ENCODE measurements at regions not wholly inside any gene's neighbourhood (a gene's known extent, or its start where the extent isn't known, plus 50 kb on each side); places are given as distances from the start of the nearest gene placed in this dataset.

DNA sequence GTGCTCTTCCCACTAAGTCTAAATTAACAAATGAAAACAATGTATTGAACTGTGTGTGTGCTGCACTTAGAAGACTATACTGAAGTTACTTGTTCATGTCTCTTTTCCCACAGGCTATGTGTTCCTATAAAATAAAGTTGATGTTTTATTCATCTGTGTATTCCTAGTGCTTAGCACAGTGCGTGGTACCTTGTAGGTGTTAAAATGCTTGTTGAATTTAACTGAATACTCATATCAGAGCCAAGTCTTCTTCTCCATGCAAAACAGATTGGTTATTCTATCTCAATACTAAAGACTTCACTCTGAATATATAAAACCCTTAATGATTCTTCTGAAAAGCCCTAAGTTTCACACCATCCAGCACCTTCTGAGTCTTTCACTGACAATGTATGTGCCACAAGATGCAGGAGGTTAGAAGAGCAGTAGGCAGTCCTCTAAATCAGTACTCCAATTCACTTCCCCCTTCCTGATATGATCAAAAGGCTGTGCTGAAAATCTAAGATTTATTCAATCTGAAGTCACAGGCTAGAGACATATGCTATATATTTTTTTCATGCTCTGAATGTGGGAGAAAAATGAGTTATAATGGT lies 231.7 kb upstream of the CCDC150 start:
- peaks cover 18% of the 10 kb centered on the region for H3K27me3 Mint-ChIP-seq
- H3K4me3 Mint-ChIP-seq = no peak overlapping the region
- no peak for DNase-seq
- no peaks in the 10 kb centered on the region for H3K4me1 Mint-ChIP-seq
- H3K9me3 Mint-ChIP-seq = no peaks in the 10 kb centered on the region
- CTCF ChIA-PET = interaction anchor here (1.8 kb wide), 1 partner anchor 15 kb away, joined by 4 read pairs; no protein-coding TSS in a partner anchor
- no peak overlapping the region for H3K27ac Mint-ChIP-seq
- no peaks in the 10 kb centered on the region for H3K36me3 Mint-ChIP-seq (ENCODE audit: low read depth)
- POLR2A ChIA-PET = no interaction called here

DNA sequence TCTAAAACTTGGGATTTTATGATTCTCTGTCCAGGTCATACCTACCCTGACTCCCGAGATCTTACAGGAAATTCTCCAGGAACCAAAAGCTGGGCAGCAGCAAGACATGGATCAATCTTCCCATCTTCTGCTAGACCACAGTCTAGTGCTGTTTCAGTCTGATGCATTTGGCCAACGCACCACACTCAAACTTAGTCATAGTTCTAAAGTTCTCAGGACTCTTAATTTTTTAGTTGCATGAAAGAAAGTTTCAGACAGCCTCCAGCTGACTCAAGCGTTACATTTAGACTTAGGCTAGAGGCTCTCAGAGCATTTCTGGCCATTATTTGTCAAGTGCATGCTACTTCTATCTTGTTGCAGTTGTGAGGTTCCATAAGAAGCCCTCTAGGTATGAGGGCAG lies 230.1 kb upstream of the CCDC150 start:
- no peak for DNase-seq
- no peak overlapping the region for H3K4me3 Mint-ChIP-seq
- no peaks in the 10 kb centered on the region for H3K36me3 Mint-ChIP-seq (ENCODE audit: low read depth)
- H3K27ac Mint-ChIP-seq = no peak overlapping the region
- peaks cover 18% of the 10 kb centered on the region for H3K27me3 Mint-ChIP-seq
- CTCF ChIA-PET = interaction anchor here (1.8 kb wide), 1 partner anchor 13 kb away, joined by 4 read pairs; no protein-coding TSS in a partner anchor
- H3K4me1 Mint-ChIP-seq = no peaks in the 10 kb centered on the region
- H3K9me3 Mint-ChIP-seq = no peaks in the 10 kb centered on the region
- POLR2A ChIA-PET = no interaction called here

DNA sequence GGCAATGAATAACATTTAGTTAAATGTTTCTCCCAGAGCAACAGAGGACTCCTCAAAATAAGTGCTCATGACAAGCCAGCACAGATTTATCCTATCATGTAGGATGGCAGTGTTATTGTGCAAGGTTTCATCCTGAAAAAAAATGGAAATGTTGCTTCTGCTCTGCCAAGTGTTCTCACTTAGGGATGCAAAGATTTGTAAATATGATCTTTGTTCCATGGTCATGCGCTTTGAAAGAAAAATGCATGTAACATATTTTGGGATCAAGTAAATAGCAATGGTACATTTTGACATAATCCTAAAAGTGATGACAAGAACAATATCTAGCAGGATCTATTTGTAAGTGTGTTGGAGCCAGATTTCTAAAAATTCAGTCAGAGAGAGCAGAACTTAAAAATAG lies 229.5 kb upstream of the CCDC150 start:
- CTCF ChIA-PET = no interaction called here
- H3K27ac Mint-ChIP-seq = no peak overlapping the region
- no peaks in the 10 kb centered on the region for H3K9me3 Mint-ChIP-seq
- H3K36me3 Mint-ChIP-seq (ENCODE audit: low read depth) = no peaks in the 10 kb centered on the region
- H3K27me3 Mint-ChIP-seq = peaks cover 18% of the 10 kb centered on the region
- DNase-seq = no peak
- POLR2A ChIA-PET = no interaction called here
- H3K4me3 Mint-ChIP-seq = no peak overlapping the region
- H3K4me1 Mint-ChIP-seq = peaks cover 2% of the 10 kb centered on the region

DNA sequence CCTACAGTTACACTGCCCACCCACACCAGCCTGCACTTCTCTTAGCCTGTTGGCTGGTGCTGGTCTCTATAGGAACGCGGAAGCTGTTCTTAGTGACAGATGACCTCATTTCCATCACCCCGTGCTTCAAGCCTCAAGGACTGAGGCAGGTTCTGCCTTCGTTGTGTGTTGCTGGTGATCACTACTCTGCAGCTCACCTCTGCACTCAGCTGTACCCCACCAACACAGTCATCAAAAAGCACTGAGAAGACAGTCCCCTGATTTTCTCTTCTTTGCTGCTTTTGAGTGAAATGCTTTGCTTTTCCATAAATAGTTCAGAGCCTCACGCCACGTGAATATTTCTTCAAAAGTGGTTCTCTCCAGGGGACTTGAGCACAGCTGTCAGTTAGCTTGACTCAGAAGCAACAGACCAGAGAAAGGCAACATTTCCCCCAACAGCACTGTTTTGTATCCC lies 225.7 kb upstream of the CCDC150 start:
- DNase-seq = no peak
- no peak overlapping the region for H3K27ac Mint-ChIP-seq
- no peaks in the 10 kb centered on the region for H3K9me3 Mint-ChIP-seq
- peaks cover 13% of the 10 kb centered on the region for H3K27me3 Mint-ChIP-seq
- H3K4me3 Mint-ChIP-seq = no peak overlapping the region
- H3K36me3 Mint-ChIP-seq (ENCODE audit: low read depth) = peaks cover 4% of the 10 kb centered on the region
- CTCF ChIA-PET = interaction anchor here (0.7 to 1.3 kb wide), 3 partner anchors 17 to 40 kb away, joined by 3 to 4 read pairs (median 3); no protein-coding TSS in a partner anchor
- peaks cover 10% of the 10 kb centered on the region for H3K4me1 Mint-ChIP-seq
- POLR2A ChIA-PET = no interaction called here

DNA sequence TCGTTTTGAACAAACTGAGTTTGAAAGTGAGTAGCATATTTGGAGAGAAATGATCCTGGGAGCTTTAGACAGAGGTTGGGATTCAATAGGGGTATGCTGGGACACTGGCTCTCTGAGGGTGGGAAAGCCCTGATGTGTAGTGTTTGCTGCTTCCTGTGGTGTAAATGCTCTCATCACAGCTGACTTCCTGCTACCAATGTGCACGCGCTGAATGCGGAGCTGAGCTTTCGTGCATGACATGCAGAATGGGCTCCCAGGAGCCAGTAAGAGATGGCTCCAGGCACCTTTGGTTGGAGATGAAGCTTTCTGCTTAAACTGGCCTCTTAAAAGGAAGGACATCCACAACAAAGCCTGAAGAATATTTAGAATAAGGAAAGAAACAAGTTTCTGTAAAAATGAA lies 224.1 kb upstream of the CCDC150 start:
- CTCF ChIA-PET = no interaction called here
- POLR2A ChIA-PET = no interaction called here

DNA sequence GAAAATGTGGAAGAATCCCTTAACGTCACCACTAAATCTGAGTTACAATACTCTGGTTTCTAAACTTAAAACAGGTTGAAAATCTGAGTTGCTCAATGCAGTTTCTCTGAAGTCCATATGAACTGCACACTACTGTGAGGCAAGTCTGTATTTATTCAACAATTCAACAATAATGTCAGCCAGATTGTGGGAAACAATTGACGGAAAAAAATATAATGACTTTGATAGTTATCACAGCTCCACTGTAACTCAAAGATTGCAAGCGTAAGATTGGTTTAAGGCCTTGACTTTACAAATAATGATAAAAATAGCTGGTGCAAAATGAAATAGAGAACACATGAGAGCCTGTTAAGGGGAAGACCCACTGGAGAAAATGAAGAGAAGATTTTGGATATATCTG lies 219.4 kb upstream of the CCDC150 start:
- POLR2A ChIA-PET = no interaction called here
- H3K4me3 Mint-ChIP-seq = no peak overlapping the region

More for the DNA sequence above, 224.1 kb upstream of the CCDC150 start:
- H3K27ac Mint-ChIP-seq = peak overlapping the region; percentile 48
- H3K36me3 Mint-ChIP-seq (ENCODE audit: low read depth) = peaks cover 4% of the 10 kb centered on the region
- peaks cover 10% of the 10 kb centered on the region for H3K4me1 Mint-ChIP-seq
- H3K9me3 Mint-ChIP-seq = no peaks in the 10 kb centered on the region
- H3K27me3 Mint-ChIP-seq = peaks cover 19% of the 10 kb centered on the region
- peak; percentile 12 for DNase-seq
- H3K4me3 Mint-ChIP-seq = no peak overlapping the region

DNA sequence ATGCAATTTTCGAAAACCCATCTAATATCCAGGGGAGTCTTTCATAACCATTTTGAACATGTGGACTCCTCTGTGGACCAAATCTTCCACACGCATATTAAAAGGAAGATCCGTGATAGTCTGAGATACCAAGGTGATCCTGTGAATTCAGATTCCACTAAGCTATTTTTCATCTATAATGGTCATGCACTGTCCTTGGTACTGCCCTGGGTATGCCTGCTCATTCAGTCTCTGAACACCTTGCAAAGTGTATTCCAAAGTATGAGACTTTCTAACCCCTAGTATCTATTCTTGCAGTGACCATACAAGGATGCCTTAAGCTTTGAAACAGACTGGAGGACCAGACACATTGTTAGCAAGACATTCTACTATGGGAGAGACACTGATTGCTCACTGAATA lies 217.6 kb upstream of the CCDC150 start:
- ChIA-PET CTCF (interaction anchor here (1.2 kb wide), 1 partner anchor 13 kb away, joined by 4 read pairs; no protein-coding TSS in a partner anchor), POLR2A (no interaction called here)
- H3K9me3 Mint-ChIP-seq = no peaks in the 10 kb centered on the region
- no peaks in the 10 kb centered on the region for H3K36me3 Mint-ChIP-seq (ENCODE audit: low read depth)
- H3K4me3 Mint-ChIP-seq = no peak overlapping the region
- no peak for DNase-seq
- peaks cover 19% of the 10 kb centered on the region for H3K27me3 Mint-ChIP-seq
- no peaks in the 10 kb centered on the region for H3K4me1 Mint-ChIP-seq
- no peak overlapping the region for H3K27ac Mint-ChIP-seq

More for the DNA sequence above, 219.4 kb upstream of the CCDC150 start:
- Mint-ChIP-seq H3K4me1 (peaks cover 6% of the 10 kb centered on the region), H3K27me3 (peaks cover 21% of the 10 kb centered on the region), H3K36me3 (ENCODE audit: low read depth) (peaks cover 4% of the 10 kb centered on the region), H3K9me3 (no peaks in the 10 kb centered on the region), H3K27ac (no peak overlapping the region)
- DNase-seq = no peak
- CTCF ChIA-PET = interaction anchor here (0.6 kb wide), 2 partner anchors 33 to 154 kb away, joined by 3 read pairs; no protein-coding TSS in a partner anchor

DNA sequence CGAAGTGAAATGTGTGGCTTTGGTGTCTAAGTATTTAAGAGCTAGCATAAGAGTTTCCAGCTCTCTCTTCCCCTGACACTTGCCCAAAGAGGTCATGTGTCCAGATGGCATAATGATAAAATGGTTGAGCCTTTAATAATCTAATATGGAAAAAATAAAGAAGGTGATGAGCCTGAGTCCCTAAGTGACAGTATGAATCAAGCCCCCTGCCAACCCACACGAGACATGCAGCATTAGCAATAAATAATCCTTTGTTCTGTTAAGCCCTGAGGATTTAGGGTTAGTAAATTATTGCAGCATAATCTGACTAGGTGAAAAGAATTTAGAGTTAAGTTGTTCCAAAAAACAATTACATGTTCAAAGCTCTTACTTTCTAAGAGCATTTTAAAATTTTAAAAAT lies 217.2 kb upstream of the CCDC150 start:
- Mint-ChIP-seq H3K27ac (no peak overlapping the region), H3K4me3 (no peak overlapping the region), H3K9me3 (no peaks in the 10 kb centered on the region), H3K4me1 (no peaks in the 10 kb centered on the region), H3K36me3 (ENCODE audit: low read depth) (no peaks in the 10 kb centered on the region), H3K27me3 (peaks cover 19% of the 10 kb centered on the region)
- no peak for DNase-seq
- ChIA-PET CTCF (interaction anchor here (1.2 kb wide), 1 partner anchor 14 kb away, joined by 4 read pairs; no protein-coding TSS in a partner anchor), POLR2A (no interaction called here)

DNA sequence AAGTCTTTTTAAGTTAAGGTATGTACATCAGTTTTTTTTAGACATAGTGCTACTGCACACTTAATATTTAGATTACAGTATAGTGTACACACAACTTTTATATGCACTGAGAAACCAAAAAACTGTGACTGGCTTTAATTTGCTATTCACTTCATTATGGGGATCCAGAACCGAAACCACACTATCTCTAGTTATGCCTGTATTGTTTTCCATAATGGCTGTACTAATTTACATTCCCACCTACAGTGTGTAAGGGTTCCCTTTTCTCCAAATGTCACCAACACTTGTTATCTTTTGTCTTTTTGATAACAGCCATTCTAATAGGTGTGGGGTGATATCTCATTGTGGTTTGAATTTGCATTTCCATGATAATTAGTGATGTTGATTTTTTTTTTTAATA lies 213.4 kb upstream of the CCDC150 start:
- no peak for DNase-seq
- POLR2A ChIA-PET = no interaction called here
- Mint-ChIP-seq H3K27ac (no peak overlapping the region), H3K4me1 (peaks cover 7% of the 10 kb centered on the region), H3K9me3 (no peaks in the 10 kb centered on the region), H3K27me3 (peaks cover 9% of the 10 kb centered on the region), H3K4me3 (no peak overlapping the region), H3K36me3 (ENCODE audit: low read depth) (no peaks in the 10 kb centered on the region)
- CTCF ChIA-PET = interaction anchor here (1.1 kb wide), 1 partner anchor 89 kb away, joined by 4 read pairs; no protein-coding TSS in a partner anchor

DNA sequence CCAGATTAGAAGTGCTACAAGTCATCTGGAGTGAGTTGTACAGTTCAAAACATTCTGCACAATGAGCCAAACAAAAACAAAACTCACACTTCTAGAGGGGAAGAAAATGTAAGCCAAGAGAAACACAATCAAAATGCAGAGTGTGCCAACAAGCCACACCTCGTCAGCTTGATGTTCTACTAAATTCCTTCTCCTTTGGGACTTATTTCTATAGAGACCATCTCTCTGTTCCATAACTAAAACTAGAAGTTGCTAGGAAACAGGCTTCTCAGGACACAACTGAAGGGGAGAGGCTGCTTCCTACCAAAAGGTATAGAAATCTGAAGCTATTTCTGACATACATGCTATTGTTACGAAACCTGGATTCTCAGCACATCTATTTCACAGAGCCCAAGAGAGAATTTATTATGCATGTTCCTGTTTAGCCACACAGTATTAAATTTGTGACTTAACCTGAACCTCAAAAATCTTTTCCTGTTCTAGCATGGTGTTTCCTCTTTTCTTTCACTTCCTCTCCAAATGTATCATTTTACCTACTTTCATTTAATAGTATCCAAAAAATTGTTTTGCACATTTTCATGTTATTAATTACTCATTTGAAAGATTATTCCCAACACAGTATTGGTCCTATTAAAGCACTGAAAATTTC lies 211.4 kb upstream of the CCDC150 start:
- no peak overlapping the region for H3K4me3 Mint-ChIP-seq
- no peak for DNase-seq
- CTCF ChIA-PET = no interaction called here
- no peaks in the 10 kb centered on the region for H3K9me3 Mint-ChIP-seq
- H3K27ac Mint-ChIP-seq = no peak overlapping the region
- H3K36me3 Mint-ChIP-seq (ENCODE audit: low read depth) = no peaks in the 10 kb centered on the region
- peaks cover 7% of the 10 kb centered on the region for H3K4me1 Mint-ChIP-seq
- POLR2A ChIA-PET = no interaction called here
- H3K27me3 Mint-ChIP-seq = peaks cover 8% of the 10 kb centered on the region

DNA sequence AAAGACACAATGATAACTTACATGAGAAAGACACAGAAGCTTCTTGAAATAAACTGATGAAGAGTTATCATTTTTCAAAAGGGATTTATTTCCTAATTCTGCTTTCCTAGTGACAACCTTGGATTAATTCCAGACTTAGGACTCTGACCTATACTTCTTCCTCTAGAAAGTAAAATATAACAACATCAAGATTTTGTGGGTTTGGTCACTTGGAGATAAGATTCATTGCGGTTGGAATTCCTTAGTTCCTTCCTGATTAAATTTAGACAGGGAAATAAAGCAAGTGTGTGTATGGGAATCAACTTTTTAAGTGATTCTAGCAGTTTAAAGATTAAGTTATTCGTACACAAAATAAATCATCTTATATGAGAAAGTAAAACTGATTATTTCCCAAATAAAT lies 208.4 kb upstream of the CCDC150 start:
- H3K27ac Mint-ChIP-seq = no peak overlapping the region
- ChIA-PET CTCF (no interaction called here), POLR2A (no interaction called here)
- no peaks in the 10 kb centered on the region for H3K36me3 Mint-ChIP-seq (ENCODE audit: low read depth)
- no peak for DNase-seq
- H3K4me1 Mint-ChIP-seq = peaks cover 7% of the 10 kb centered on the region
- H3K27me3 Mint-ChIP-seq = peaks cover 8% of the 10 kb centered on the region
- H3K9me3 Mint-ChIP-seq = no peaks in the 10 kb centered on the region
- H3K4me3 Mint-ChIP-seq = no peak overlapping the region

DNA sequence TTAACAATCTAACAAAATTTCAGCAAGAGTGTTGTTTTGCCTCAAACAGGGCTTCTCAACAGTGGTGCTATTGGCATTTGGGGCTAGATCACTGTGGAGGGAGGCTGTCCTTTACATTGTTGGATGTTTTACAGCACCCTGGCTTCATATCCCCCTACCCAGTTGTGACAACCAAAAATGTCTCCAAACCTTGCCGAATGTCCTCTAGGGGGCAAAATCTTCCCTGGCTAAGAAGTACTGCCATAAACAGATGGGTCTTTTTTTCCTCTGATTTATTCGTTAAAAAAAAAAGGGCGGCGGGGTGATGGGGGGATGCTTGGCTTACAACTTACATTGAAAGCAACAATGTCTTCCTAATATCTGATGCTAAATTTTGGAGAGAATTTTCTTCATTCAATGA lies 207.6 kb upstream of the CCDC150 start:
- no peak overlapping the region for H3K27ac Mint-ChIP-seq
- ChIA-PET CTCF (interaction anchor here (0.7 kb wide), 1 partner anchor 112 kb away, joined by 3 read pairs; no protein-coding TSS in a partner anchor), POLR2A (no interaction called here)
- peaks cover 8% of the 10 kb centered on the region for H3K27me3 Mint-ChIP-seq
- no peaks in the 10 kb centered on the region for H3K9me3 Mint-ChIP-seq
- no peaks in the 10 kb centered on the region for H3K36me3 Mint-ChIP-seq (ENCODE audit: low read depth)
- DNase-seq = no peak
- H3K4me3 Mint-ChIP-seq = no peak overlapping the region
- peaks cover 7% of the 10 kb centered on the region for H3K4me1 Mint-ChIP-seq

DNA sequence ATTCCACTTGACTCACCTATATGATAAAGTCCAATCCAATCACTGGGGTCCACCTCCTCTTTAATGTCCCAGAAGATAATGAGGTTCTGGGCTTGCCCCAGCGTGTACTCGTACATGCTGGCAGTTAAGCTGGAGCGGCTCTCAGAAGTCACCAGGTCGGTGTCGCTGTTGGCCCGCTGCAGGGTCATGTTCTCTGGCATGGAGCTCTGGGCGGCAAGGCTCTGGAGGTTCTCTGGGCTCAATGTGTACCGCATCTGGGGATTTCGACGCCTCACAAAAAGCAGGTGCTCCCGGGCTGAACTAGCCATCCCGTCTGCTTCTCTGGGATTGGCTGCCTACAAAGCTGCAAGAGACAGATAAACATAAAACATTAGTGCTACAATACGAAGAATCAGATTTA lies 206.4 kb upstream of the CCDC150 start:
- H3K4me3 Mint-ChIP-seq = no peak overlapping the region
- no peak overlapping the region for H3K27ac Mint-ChIP-seq
- ChIA-PET POLR2A (no interaction called here), CTCF (no interaction called here)
- DNase-seq = no peak
- no peaks in the 10 kb centered on the region for H3K36me3 Mint-ChIP-seq (ENCODE audit: low read depth)
- peaks cover 6% of the 10 kb centered on the region for H3K4me1 Mint-ChIP-seq
- no peaks in the 10 kb centered on the region for H3K9me3 Mint-ChIP-seq
- H3K27me3 Mint-ChIP-seq = peaks cover 13% of the 10 kb centered on the region

Data from activated CD4-positive, alpha-beta T cell treated with anti-CD3 and anti-CD28 coated beads, Interleukin-2, amount 10 ng/mL, durations not matched to agents 7 days and 5 days (primary cell).